ENCODE measurements at regions not wholly inside any gene's neighbourhood (a gene's known extent, or its start where the extent isn't known, plus 50 kb on each side); places are given as distances from the start of the nearest gene placed in this dataset.

- TF ChIP-seq CTCF (conservative IDR thresholded peaks at IDR 0.05 in 1 of 2, IDR thresholded peaks at IDR 0.05 in 1 of 2; ENCODE audit: extremely low read depth in 1 of 2, insufficient read depth in 1 of 2, low read depth in 1 of 2, low read length in 2 of 2) (no peak), EZH2 (IDR thresholded peaks at IDR 0.05; ENCODE audit: borderline replicate concordance, low read length) (no peak)
Measured at GRCh38 chr14:29391231-29391630, 536.4 kb downstream of the PRKD1 start.
